ENCODE measurements at regions not wholly inside any gene's neighbourhood (a gene's known extent, or its start where the extent isn't known, plus 50 kb on each side); places are given as distances from the start of the nearest gene placed in this dataset.
A peak's percentile ranks its signal among the peaks of the same experiment; 100 is the strongest.

DNA sequence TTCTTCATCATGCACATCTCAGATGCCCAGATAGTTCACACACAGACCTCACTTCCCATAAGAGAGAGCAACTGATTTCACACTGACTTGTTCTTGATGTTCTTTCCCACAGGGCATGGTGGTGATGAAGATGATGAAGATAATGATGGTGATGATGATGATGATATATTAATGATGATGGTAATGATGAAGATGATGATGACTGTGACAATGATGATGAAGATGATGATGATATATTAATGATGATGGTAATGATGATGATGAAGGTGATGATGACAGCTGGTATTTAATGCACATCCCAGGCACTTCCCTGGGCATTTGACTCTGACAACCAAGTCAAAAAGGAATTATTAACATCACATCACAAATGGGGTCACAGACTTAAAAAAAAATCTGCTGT is 225.2 kb downstream of the MAF start:
- DNase-seq (ENCODE audit: low spot score) (no peak), ATAC-seq (ENCODE audit: low FRiP score) (no peak)
- TF ChIP-seq, protein P1, sequence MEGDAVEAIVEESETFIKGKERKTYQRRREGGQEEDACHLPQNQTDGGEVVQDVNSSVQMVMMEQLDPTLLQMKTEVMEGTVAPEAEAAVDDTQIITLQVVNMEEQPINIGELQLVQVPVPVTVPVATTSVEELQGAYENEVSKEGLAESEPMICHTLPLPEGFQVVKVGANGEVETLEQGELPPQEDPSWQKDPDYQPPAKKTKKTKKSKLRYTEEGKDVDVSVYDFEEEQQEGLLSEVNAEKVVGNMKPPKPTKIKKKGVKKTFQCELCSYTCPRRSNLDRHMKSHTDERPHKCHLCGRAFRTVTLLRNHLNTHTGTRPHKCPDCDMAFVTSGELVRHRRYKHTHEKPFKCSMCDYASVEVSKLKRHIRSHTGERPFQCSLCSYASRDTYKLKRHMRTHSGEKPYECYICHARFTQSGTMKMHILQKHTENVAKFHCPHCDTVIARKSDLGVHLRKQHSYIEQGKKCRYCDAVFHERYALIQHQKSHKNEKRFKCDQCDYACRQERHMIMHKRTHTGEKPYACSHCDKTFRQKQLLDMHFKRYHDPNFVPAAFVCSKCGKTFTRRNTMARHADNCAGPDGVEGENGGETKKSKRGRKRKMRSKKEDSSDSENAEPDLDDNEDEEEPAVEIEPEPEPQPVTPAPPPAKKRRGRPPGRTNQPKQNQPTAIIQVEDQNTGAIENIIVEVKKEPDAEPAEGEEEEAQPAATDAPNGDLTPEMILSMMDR (IDR thresholded peaks at IDR 0.05) = no peak

- TF ChIP-seq, protein P1 (IDR thresholded peaks at IDR 0.05) = no peak
- DNase-seq (ENCODE audit: low spot score) = no peak
- ATAC-seq (ENCODE audit: low FRiP score) = peak; percentile 98
Observed at GRCh38 chr16:79372503-79373184, 227.9 kb downstream of the MAF start.

- no peak for ATAC-seq (ENCODE audit: low FRiP score)
- no peak for DNase-seq (ENCODE audit: low spot score)
- TF ChIP-seq, protein P1 (IDR thresholded peaks at IDR 0.05) = no peak
Observed at GRCh38 chr16:79370736-79371135, 229.8 kb downstream of the MAF start.

- TF ChIP-seq, protein P1 (IDR thresholded peaks at IDR 0.05) = no peak
- ATAC-seq (ENCODE audit: low FRiP score) = no peak
- no peak for DNase-seq (ENCODE audit: low spot score)
Observed at GRCh38 chr16:79369796-79370195, 230.7 kb downstream of the MAF start.

DNA sequence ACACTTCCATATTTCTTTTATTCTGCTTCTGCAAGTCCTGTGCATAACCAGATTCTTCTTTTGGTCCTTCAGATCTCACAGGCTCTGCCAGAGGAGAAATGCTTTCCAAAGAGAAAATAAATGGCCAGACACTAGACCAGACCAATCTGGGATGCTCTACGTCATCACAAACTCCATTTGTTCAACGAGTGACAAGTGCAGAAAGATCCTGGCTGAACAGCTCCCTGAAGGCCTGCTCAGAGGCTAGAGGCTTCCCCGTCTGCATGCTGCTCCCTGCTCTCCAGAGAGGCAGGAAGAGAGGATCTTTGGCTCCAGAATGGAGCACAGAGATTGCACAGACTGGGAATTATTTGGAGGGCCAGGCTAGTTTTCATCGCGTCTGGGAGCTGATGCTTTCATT is 232.7 kb downstream of the MAF start:
- DNase-seq (ENCODE audit: low spot score) = no peak
- TF ChIP-seq, protein P1 (IDR thresholded peaks at IDR 0.05) = no peak
- ATAC-seq (ENCODE audit: low FRiP score) = no peak

- TF ChIP-seq, protein P1 (IDR thresholded peaks at IDR 0.05) = no peak
- no peak for DNase-seq (ENCODE audit: low spot score)
- ATAC-seq (ENCODE audit: low FRiP score) = no peak
Observed at GRCh38 chr16:79366635-79367034, 233.9 kb downstream of the MAF start.

GRCh38 chr16:79365702-79366101 is 234.8 kb downstream of the MAF start:
- no peak for ATAC-seq (ENCODE audit: low FRiP score)
- no peak for DNase-seq (ENCODE audit: low spot score)
- TF ChIP-seq, protein P1 (IDR thresholded peaks at IDR 0.05) = no peak
